ENCODE measurements at regions not wholly inside any gene's neighbourhood (a gene's known extent, or its start where the extent isn't known, plus 50 kb on each side); places are given as distances from the start of the nearest gene placed in this dataset.

GRCh38 chr1:220999872-221000863 is 120.9 kb downstream of the HLX start:
- TF ChIP-seq, protein P1, sequence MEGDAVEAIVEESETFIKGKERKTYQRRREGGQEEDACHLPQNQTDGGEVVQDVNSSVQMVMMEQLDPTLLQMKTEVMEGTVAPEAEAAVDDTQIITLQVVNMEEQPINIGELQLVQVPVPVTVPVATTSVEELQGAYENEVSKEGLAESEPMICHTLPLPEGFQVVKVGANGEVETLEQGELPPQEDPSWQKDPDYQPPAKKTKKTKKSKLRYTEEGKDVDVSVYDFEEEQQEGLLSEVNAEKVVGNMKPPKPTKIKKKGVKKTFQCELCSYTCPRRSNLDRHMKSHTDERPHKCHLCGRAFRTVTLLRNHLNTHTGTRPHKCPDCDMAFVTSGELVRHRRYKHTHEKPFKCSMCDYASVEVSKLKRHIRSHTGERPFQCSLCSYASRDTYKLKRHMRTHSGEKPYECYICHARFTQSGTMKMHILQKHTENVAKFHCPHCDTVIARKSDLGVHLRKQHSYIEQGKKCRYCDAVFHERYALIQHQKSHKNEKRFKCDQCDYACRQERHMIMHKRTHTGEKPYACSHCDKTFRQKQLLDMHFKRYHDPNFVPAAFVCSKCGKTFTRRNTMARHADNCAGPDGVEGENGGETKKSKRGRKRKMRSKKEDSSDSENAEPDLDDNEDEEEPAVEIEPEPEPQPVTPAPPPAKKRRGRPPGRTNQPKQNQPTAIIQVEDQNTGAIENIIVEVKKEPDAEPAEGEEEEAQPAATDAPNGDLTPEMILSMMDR (IDR thresholded peaks at IDR 0.05; ENCODE audit: insufficient read depth, low read depth, low read length), result no peak
- no peak for TF ChIP-seq EZH2 (IDR thresholded peaks at IDR 0.05; ENCODE audit: insufficient read depth, low read length)

Data from astrocyte (in vitro differentiated cells and primary cell).